Stimulated activated CD8-positive, alpha-beta memory T cell treated with anti-CD3 and anti-CD28 coated beads, Interleukin-7, amount 100 ng/mL, for 48 hours (primary cell): ENCODE measurements at regions not wholly inside any gene's neighbourhood (a gene's known extent, or its start where the extent isn't known, plus 50 kb on each side); places are given as distances from the start of the nearest gene placed in this dataset.

Source experiments
- DNase-seq, 2 donors: peaks; one replicate each; pipeline ENCODE4 v3.0.0-alpha.2; 2020; ENCODE audit warnings: low read depth in 1 of 2; ENCODE audit errors: extremely low read depth in 1 of 2

- DNase-seq: no peak
These were observed 82.9 kb upstream of the BARX2 start for GRCh38 chr11:129292771-129293170.

DNA sequence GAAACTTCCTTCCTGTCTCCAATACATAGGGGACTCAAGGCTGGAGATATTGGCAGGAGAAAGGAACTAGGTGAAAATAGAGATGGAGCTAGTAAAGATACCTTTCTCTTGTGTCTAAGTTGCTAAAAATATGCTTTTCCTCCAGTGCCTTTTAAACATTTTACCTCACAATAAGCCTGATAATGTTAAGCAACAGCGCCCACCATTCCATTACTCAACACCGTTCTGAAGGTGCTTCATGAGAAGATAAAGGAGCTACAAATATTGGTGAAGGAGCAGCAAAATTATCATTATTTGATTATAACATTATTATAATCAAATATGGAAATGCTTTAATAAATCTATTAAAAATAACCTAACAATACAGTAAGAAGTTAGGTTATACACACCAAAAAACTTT, 83.6 kb upstream of the BARX2 start:
- no peak for DNase-seq

GRCh38 chr11:129291546-129291945, 84.1 kb upstream of the BARX2 start:
- no peak for DNase-seq

GRCh38 chr11:129290966-129291365, 84.7 kb upstream of the BARX2 start:
- no peak for DNase-seq

DNA sequence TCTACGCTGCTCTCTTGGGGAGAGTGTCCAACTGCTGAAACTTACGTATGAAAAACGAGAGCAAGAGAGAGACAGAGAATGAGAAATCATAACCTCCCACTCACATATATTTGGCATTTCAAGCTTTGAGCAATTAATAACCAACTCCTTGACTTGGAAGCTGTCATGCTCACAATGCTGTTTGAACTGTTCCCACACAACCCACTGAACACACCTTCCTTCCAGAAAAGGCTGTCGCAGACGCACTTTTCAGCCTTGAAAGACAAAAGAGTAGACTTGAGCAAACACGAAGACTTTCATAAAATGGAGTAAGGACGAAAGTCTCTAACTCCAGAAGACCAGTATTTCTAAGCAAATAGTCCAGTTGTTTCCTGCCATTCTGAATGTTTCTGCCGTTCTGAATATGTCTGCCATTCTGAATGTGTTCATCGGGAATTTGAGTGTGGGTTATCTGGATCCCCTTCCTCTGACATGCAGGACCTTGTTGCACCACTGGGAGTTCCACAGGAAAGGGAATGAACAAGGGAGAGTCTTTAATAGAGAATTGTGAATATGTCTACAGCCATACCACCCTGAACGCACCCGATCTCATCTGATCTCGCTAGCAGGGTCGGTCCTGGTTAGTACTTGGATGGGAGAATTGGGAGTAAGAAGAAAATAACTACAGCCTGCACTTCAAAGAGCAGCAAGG, 86.2 kb upstream of the BARX2 start:
- DNase-seq: no peak

GRCh38 chr11:129287920-129288319, 87.7 kb upstream of the BARX2 start:
- no peak for DNase-seq

- DNase-seq: no peak
These were observed 88.8 kb upstream of the BARX2 start for GRCh38 chr11:129286813-129287212.

DNA sequence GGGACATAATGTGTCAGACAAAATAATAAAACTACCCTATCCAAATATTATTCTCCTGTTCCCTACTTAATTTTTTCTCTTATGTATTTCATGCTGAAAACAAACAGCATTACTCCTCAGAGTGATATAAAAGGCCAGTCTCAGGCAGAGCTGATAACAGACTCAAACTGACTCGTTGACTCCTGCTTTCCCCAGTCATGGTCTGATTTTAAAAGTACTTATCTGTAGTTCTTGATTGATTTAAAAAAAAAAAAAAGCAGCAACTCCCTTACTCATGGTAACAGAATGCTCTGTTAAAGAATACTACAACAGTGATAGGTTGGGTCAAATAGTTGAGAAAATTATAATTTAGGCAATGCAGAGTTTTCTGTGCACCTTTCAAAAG, 90.3 kb upstream of the BARX2 start:
- no peak for DNase-seq

- no peak for DNase-seq
These were observed 91.0 kb upstream of the ARHGAP32 start for GRCh38 chr11:129283141-129283540.

GRCh38 chr11:129282634-129283033, 90.5 kb upstream of the ARHGAP32 start:
- no peak for DNase-seq

DNA sequence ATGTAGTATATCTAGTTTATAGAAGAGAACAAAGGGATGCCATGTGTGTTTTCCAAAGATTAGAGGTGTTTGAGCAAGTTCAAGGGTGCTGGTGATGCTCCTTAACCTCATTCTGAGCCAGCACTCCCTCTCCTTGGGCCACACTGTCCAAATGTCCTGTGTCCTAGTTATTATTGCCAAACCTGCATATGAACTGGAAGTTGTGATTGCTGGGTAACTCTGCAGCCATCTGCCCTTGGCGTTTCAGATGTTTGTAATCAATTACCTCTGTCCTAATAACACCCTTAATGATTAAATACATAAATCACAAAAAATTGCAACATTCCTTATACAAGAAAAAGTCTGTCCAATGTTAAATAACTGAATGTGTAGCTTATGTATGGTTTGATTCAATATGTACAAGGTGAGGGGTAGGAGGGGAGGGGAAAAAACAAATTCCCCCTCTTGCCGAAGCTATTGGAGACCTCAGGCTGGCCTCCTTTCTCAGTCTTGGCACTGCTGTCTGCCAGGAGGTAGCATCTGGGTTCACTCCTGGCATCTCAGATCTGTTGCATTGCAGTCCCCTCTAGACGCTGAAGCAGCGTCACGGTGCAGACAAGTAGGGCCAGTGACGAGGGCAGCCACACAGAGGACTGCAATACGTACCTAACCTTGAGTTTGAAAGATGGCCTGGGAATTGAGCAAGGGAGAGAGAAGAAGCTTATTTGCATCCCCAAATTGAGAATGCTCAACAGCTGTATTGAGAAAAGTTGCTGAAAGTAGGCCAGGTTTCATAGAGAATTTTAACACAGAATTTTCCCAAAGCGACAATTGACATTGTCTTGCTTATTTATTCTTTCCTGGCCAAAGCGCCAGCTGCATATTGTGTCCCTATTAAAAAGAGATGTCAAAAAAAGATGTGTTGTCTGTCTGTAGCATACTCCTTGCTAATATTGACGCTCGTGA, 89.6 kb upstream of the ARHGAP32 start:
- no peak for DNase-seq

DNA sequence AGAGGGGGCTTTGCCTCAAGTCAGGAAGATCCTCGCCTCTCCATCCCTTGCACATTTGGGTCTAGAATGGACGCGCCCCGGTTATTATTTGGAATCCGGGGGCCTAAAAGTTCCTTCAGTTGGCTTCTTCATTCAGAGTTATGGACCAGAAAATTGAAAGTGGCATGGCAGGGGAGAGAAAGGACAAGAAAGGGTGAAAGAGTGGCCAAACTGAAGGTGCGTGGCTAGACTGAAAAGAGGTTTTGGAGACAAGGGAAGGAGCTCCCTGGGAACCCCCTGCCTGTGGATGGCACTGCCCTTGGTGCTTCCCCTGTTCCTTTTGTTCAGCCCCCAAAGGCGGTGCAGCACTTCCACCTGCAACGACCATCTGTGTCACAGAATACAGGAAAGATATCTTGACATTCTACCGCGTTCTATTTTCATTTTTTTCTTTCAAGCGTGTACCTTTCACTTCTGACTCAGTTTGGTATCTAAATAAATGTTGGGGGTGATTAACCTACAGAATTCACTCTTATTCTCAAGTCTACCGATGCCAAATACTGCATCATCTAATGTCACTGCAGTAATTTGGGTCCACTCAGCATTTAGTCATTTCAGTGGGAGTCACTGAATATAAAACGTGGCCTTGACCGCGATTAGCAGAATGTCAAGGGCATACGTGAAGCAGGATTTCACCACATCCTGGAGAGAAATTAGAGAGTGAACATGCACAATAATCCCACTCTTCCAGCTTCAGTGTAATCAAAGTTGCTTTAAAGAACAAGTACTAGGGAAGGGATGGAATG, 88.1 kb upstream of the ARHGAP32 start:
- DNase-seq: no peak

GRCh38 chr11:129279326-129280026, 87.4 kb upstream of the ARHGAP32 start:
- peak in 1 of 2 donors; percentile 34 for DNase-seq

DNA sequence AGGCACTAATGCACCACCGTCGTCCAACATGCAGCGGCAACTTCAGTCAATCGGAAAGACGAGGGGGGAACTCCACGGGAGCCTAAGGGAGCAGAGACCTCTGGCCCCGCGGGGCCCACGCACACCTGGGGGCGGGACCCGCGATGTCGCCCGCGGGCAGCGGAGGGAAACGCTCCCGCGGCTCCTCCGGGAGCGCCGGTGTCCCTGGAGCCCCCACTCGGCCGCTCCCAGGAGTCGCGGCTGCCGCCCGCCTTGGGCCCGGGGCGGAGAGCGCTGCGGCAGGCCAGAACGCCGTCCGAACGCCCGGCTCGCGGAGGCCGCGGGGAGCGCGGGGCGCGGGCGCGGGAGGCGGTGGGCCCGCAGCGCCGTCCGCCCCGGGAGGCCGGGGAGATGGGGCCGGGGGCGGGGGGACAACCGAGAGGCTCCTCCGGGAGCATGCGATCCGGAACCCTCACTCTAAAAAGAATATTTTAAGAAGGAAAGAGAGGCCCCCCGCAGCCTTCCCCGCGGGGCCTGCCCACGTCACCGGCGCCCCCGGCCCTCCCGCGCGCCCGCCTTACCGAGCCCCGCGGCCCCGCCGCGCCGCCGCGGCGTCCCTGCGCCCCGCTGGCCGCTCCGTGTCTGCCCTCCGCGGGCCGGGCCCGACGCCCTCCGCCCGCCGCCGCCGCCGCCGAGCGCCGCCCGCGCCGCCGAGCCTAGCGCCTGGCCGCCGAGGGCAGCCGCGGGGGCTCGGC, 86.6 kb upstream of the ARHGAP32 start:
- DNase-seq: no peak

DNA sequence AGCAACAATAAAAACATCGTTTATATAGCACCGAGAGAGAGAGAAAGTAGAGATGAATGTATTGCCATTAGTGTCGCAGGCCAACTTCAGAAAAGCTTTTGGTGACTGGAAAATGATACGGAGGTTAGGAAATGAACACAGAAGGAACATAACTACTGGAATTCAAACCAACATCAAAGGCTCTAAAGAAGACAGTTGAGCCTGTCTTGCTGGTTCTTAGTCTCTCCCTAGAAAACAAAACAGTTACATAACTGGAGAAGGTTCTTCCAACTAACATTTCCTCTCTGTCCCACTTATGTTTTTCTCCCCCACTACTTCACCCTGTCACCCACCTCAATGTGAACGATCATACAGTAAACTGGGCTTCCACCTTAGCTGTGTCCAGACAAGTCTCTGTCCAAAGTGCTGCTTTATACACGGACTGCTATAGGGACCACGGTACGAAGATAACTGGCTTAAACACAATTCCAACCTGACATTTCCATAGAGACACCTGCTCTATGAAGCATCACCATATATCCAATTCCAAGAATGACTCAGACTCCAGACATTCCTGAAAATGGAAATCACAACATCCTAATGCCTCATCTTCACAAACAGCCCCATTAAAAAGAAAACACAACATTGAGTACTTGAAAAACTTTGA, 85.2 kb upstream of the ARHGAP32 start:
- no peak for DNase-seq

DNA sequence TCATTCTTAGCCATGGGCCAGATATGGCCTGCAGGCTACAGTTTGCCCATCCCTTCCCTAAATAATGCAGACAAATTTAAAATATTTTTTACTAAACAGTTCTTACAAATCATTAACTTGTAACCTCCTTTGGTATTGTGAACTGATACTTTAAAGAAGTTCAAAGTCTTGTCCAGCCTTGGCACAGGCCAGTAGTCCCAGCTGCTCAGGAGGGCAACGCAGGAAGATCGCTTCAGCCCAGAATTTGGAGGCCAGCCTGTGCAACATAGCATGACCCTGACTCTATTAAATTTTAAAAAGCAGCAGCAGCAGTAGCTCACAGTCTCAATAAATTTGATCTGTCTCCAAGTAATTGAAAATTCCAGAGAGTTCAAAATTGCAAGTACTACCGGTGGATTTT, 83.7 kb upstream of the ARHGAP32 start:
- DNase-seq: no peak

DNA sequence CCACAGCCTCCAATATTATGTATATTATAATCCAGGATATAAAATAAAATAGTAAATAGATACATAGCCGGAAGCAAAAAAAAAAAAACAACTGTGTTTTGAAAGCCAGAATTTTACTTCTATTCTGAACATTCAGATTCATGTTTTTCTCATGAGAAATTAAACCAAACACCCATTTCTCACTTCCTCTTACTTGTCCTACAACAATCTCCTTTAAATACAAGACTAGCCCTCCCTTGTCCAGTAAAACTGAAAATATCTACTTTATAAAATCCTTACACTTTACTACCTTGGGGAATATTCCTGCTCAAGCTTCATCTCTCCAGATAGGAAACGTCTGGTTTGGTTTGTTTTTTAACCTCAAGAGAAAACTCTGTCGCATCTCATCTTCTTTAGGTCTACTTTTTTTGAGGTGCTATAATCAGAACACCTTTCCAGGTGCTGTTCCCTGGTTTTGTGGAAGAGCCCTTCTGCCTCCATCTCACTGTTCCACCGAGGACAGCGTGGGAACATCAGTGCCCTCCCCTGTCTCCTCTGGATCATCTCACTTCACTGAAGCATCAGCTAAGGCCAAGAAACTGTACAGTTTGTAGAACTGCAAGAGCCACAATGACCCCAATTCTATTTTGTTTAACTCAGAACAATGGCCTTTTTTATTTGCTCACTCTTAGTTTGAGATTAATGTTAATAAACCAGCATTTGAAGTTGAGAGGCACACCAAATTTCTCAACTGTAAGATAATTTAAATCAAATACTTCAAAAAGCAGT, 82.0 kb upstream of the ARHGAP32 start:
- no peak for DNase-seq

- no peak for DNase-seq
These were observed 81.2 kb upstream of the ARHGAP32 start for GRCh38 chr11:129273322-129273721.

DNA sequence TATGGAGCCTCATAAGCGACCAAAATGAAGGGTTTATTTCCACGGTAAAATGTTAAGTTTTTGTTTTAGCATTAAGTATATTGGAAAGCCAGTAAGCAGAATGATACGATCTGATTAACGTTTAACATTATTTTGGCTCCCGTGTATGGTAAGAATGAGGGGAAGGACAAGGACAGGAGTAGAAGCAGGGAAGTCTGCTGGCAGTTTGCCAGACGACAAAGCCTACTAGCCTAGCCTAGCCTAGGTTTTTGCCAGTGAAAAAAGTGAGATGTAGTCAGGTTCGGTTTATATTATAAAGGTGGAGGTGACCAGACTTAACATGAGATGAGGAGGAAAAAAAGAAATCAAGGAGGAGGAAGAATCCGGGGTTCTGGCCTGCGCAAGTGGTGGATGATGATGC, 78.9 kb upstream of the ARHGAP32 start:
- no peak for DNase-seq
